ENCODE measurements at regions not wholly inside any gene's neighbourhood (a gene's known extent, or its start where the extent isn't known, plus 50 kb on each side); places are given as distances from the start of the nearest gene placed in this dataset.

DNA sequence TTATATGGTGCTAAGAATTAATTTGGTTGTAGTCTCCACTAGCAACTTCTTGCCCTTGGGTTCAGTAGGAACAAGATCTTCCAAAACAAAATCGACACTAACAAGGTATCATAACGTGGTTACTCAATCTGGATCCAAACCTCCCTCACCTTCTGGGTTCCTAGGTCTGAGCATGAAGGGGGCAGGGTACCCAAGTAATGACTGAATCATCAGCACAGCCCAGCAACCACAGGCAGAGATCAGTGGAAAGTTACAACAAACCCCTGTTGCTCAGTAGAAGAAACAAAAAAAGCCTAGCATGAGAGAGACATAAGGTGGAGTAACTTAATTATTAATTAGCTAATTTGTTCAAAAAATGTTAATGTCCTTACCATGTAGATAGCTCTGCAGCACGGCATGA, 221.4 kb downstream of the BLID start:
- Histone ChIP-seq H3K4me1 (no peaks in the 10 kb centered on the region), H3K9ac (ENCODE audit: low read depth in 2 of 2, low read length in 2 of 2) (no peak overlapping the region), H3K27me3 (no peaks in the 10 kb centered on the region), H3K4me3 (no peak overlapping the region), H3K36me3 (no peaks in the 10 kb centered on the region), H3K27ac (no peak overlapping the region), H3K9me3 (no peaks in the 10 kb centered on the region)
- DNase-seq: no peak
- intact Hi-C loops (cut with DNase I): no loop called here
- TF ChIP-seq, protein P1, sequence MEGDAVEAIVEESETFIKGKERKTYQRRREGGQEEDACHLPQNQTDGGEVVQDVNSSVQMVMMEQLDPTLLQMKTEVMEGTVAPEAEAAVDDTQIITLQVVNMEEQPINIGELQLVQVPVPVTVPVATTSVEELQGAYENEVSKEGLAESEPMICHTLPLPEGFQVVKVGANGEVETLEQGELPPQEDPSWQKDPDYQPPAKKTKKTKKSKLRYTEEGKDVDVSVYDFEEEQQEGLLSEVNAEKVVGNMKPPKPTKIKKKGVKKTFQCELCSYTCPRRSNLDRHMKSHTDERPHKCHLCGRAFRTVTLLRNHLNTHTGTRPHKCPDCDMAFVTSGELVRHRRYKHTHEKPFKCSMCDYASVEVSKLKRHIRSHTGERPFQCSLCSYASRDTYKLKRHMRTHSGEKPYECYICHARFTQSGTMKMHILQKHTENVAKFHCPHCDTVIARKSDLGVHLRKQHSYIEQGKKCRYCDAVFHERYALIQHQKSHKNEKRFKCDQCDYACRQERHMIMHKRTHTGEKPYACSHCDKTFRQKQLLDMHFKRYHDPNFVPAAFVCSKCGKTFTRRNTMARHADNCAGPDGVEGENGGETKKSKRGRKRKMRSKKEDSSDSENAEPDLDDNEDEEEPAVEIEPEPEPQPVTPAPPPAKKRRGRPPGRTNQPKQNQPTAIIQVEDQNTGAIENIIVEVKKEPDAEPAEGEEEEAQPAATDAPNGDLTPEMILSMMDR (IDR thresholded peaks at IDR 0.05): no peak

DNA sequence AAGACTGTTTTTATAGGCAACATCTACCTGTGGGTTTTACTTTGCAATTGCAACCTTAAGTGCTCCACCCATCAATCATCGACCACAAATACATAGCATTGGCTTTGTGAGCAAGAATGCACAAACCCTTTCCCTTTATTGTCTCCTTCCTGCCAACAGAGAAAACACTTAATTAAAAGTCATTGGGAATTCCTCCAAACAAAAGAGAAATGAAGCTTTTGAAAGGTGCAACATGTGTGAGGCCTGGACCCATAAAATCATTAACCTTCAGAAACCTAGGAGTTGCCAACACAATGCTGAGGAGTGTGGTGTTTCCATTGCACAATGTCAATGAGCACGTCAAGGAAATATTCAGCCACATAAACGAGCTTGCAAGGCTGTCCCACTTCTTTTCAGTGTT, 223.2 kb downstream of the BLID start:
- intact Hi-C loops (cut with DNase I): no loop called here
- H3K4me1 ChIP-seq: no peaks in the 10 kb centered on the region
- no peaks in the 10 kb centered on the region for H3K9me3 ChIP-seq
- TF ChIP-seq, protein P1 (IDR thresholded peaks at IDR 0.05): no peak
- no peaks in the 10 kb centered on the region for H3K36me3 ChIP-seq
- H3K9ac ChIP-seq (ENCODE audit: low read depth in 2 of 2, low read length in 2 of 2): no peak overlapping the region
- H3K27me3 ChIP-seq: no peaks in the 10 kb centered on the region
- no peak for DNase-seq
- no peak overlapping the region for H3K27ac ChIP-seq
- no peak overlapping the region for H3K4me3 ChIP-seq

DNA sequence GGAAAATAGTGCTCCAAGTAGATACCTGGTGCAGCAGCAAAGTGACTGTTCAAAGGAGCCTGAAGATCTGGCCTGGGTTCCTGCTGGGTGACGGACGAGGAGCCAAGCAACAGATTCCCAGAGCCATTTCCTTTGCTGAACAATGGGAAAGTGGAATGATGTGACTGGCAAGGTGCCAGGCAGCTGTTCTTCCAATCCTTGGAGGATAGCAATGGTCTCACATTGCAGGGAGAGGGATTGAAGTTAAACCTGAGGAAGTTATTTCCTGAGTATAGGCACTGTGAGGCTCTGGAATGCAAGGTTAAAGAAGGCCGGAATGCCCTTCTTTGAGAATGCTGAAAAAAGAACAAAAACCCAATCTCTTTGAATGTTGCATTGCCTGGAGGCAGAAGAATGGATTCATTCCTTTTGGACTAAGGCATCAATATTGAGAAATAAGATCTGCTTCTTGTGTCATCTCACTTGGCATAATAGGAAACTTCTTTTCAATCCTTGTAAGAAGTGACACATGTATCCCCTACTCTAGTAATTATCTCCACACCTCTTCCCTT, 223.8 kb downstream of the BLID start:
- Histone ChIP-seq H3K4me1 (no peaks in the 10 kb centered on the region), H3K27ac (no peak overlapping the region)
- DNase-seq: no peak

DNA sequence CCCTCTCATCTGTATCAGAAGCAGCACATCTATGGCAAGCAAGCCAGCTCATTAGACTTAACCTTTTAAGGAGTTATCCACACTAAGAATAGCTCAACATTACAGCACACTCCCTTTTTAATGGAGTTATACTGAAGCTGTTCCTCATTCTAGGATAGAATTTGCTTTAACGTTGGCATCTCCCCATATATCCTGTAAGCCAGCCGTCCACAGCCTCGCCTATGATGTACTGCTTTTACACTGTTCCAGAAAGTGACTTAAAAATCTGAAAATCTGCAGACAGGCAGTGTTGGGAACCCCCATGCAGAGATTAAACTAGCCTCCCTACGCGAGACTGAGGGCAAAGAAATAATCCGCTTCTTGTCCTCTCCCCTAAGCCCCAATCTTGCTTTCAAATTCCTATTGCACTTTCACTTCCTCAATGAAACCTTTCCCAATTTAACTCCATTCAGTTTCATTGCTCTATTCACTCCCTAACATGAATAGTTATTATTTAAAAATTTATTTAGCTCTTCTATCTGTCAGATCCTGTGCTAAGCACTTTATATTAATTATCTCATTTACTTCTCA, 225.0 kb downstream of the BLID start:
- Histone ChIP-seq H3K36me3 (no peaks in the 10 kb centered on the region), H3K4me1 (no peaks in the 10 kb centered on the region), H3K27ac (no peak overlapping the region), H3K4me3 (no peak overlapping the region), H3K9me3 (no peaks in the 10 kb centered on the region), H3K27me3 (no peaks in the 10 kb centered on the region), H3K9ac (ENCODE audit: low read depth in 2 of 2, low read length in 2 of 2) (no peak overlapping the region)
- intact Hi-C loops (cut with DNase I): no loop called here
- no peak for DNase-seq
- TF ChIP-seq, protein P1 (IDR thresholded peaks at IDR 0.05): no peak

More for the DNA sequence above, 223.8 kb downstream of the BLID start:
- no peaks in the 10 kb centered on the region for H3K9me3 ChIP-seq
- intact Hi-C loops (cut with DNase I): no loop called here
- H3K27me3 ChIP-seq: no peaks in the 10 kb centered on the region
- no peaks in the 10 kb centered on the region for H3K36me3 ChIP-seq
- no peak overlapping the region for H3K4me3 ChIP-seq
- H3K9ac ChIP-seq (ENCODE audit: low read depth in 2 of 2, low read length in 2 of 2): no peak overlapping the region
- TF ChIP-seq, protein P1 (IDR thresholded peaks at IDR 0.05): no peak

DNA sequence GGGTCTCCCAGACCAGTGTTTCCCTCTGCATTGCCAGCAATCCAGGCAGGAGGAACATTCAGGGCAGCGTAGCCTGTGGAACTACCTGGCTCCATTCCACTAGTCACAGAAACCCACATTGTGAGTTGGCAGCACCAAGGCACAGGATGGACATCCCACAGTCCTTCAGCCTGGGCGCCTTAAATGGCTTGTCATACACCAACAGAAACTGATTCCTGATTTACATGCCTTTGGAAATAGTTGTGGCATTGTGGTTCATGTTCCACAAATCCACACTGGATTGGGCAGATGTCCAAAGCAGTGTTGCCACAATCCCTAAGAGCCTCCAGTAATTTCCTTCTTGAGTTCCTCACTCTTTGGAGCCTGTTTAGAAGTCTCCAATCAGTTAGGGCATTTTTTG, 225.6 kb downstream of the BLID start:
- no peaks in the 10 kb centered on the region for H3K4me1 ChIP-seq
- H3K4me3 ChIP-seq: no peak overlapping the region
- no peaks in the 10 kb centered on the region for H3K36me3 ChIP-seq
- no peaks in the 10 kb centered on the region for H3K27me3 ChIP-seq
- TF ChIP-seq, protein P1 (IDR thresholded peaks at IDR 0.05): no peak
- intact Hi-C loops (cut with DNase I): no loop called here
- H3K9me3 ChIP-seq: no peaks in the 10 kb centered on the region
- H3K27ac ChIP-seq: no peak overlapping the region
- no peak overlapping the region for H3K9ac ChIP-seq (ENCODE audit: low read depth in 2 of 2, low read length in 2 of 2)
- DNase-seq: no peak

Measured in colonic mucosa (tissue), 4 donors.